ENCODE measurements at regions not wholly inside any gene's neighbourhood (a gene's known extent, or its start where the extent isn't known, plus 50 kb on each side); places are given as distances from the start of the nearest gene placed in this dataset.

- intact Hi-C loops (cut with DNase I; ENCODE audit: low total_unique reads), result no loop called here
- no peaks in the 10 kb centered on the region for H3K36me3 ChIP-seq
- DNase-seq, result no peak
- H3K4me3 ChIP-seq, result no peak overlapping the region
- H3K9me3 ChIP-seq, result no peaks in the 10 kb centered on the region
- peaks cover 0 to 15% (median 4%) of the 10 kb centered on the region in 4 donors for H3K4me1 ChIP-seq
- H3K27ac ChIP-seq, result no peak overlapping the region
- peaks cover 0 to 20% of the 10 kb centered on the region in 2 donors for H3K27me3 ChIP-seq
- no peak for TF ChIP-seq CTCF (IDR thresholded peaks at IDR 0.05)
These were observed 173.5 kb downstream of the INHBB start for GRCh38 chr2:120519469-120519868.

GRCh38 chr2:120520454-120520853 is 174.5 kb downstream of the INHBB start:
- DNase-seq, result no peak
- intact Hi-C loops (cut with DNase I; ENCODE audit: low total_unique reads), result no loop called here

GRCh38 chr2:120520929-120521912 is 175.3 kb downstream of the INHBB start:
- no peaks in the 10 kb centered on the region for H3K9me3 ChIP-seq
- peaks cover 0 to 20% of the 10 kb centered on the region in 2 donors for H3K27me3 ChIP-seq
- no peak for DNase-seq
- intact Hi-C loops (cut with DNase I; ENCODE audit: low total_unique reads), result no loop called here
- H3K4me1 ChIP-seq, result peaks cover 0 to 14% (median 7%) of the 10 kb centered on the region in 4 donors
- TF ChIP-seq CTCF (IDR thresholded peaks at IDR 0.05), result peak; percentile 57 to 81
- no peak overlapping the region for H3K4me3 ChIP-seq
- no peaks in the 10 kb centered on the region for H3K36me3 ChIP-seq
- H3K27ac ChIP-seq, result no peak overlapping the region

More at GRCh38 chr2:120520454-120520853, 174.5 kb downstream of the INHBB start:
- Histone ChIP-seq H3K9me3 (no peaks in the 10 kb centered on the region), H3K4me1 (peaks cover 0 to 15% (median 7%) of the 10 kb centered on the region in 4 donors), H3K4me3 (no peak overlapping the region), H3K27ac (no peak overlapping the region), H3K27me3 (peaks cover 0 to 20% of the 10 kb centered on the region in 2 donors), H3K36me3 (no peaks in the 10 kb centered on the region)
- no peak for TF ChIP-seq CTCF (IDR thresholded peaks at IDR 0.05)

GRCh38 chr2:120522151-120522751 is 176.3 kb downstream of the INHBB start:
- H3K9me3 ChIP-seq, result no peaks in the 10 kb centered on the region
- no peak overlapping the region for H3K4me3 ChIP-seq
- H3K27me3 ChIP-seq, result peaks cover 0 to 20% of the 10 kb centered on the region in 2 donors
- intact Hi-C loops (cut with DNase I; ENCODE audit: low total_unique reads), result no loop called here
- DNase-seq, result no peak
- H3K27ac ChIP-seq, result no peak overlapping the region
- TF ChIP-seq CTCF (IDR thresholded peaks at IDR 0.05), result no peak
- no peaks in the 10 kb centered on the region for H3K36me3 ChIP-seq
- H3K4me1 ChIP-seq, result peaks cover 0 to 4% (median 3%) of the 10 kb centered on the region in 4 donors

GRCh38 chr2:120523766-120524165 is 177.8 kb downstream of the INHBB start:
- peaks cover 0 to 4% (median 0%) of the 10 kb centered on the region in 4 donors for H3K4me1 ChIP-seq
- no peak overlapping the region for H3K27ac ChIP-seq
- peaks cover 0 to 20% of the 10 kb centered on the region in 2 donors for H3K27me3 ChIP-seq
- H3K9me3 ChIP-seq, result no peaks in the 10 kb centered on the region
- no peak for TF ChIP-seq CTCF (IDR thresholded peaks at IDR 0.05)
- no peak for DNase-seq
- no peaks in the 10 kb centered on the region for H3K36me3 ChIP-seq
- no peak overlapping the region for H3K4me3 ChIP-seq
- intact Hi-C loops (cut with DNase I; ENCODE audit: low total_unique reads), result no loop called here

All from tibial artery (tissue), 4 donors.